GM19455 (cell line): ENCODE measurements at regions not wholly inside any gene's neighbourhood (a gene's known extent, or its start where the extent isn't known, plus 50 kb on each side); places are given as distances from the start of the nearest gene placed in this dataset.
"Not testable (repeated sequence)": the region's sequence is repeated elsewhere in the genome, so short reads cannot be mapped to it uniquely, and the experiment has no call there.

Experiments used
- ATAC-seq: cut with Tn5 transposase; IDR thresholded peaks from one replicate; pipeline ENCODE4 v1.9.1; 2021; ENCODE audit not compliant: unreplicated experiment

DNA sequence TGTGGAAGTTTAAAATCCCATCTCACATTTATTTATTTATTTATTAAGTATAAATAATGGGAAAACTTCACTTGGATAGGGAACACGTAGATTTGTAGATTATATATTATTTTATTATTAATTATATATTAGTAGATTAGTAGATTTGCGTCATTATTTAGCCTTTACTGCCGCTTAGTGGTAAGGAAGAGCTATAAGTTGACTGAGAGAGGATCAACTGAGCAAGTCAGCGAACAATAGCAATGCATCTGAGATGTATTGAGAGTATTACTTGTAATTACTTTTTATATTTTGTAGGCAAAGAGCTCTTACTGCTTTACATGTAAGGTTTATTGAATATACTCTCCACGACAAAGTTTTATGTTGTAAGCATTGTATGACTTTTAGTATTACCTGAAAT is 244.5 kb upstream of the ANKRD30A start:
- ATAC-seq = no peak

DNA sequence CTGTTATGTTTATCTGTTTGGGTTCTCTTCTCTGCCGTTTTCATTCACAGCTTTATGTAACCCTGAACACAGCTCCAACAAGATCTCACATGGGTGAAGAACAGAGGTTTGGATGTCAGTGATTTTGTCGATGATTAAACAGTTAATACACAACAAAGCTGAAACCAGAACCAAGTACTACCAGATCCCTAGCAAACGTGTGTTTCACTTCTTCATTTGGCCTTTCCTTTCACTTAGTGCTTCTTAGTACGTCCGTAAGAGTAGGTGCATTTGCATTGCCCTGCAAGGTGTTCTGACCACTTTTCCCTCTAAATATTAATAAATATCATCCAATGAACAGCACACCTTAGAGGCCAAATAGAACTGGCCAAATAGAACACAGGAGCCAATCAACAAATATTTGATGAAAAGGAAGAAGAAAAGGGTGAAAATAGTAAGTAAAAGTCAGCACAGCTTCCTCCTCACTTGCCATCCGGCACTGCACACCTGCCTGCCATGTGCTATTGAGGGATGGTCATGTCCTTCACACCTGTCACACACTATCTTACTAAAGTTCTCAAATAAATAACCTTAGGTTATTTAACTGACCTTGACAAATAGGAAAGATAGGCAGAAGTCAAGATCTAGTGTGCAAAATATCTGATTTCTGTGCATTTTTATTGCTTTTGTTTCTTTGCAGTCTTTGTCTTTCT is 252.6 kb upstream of the ANKRD30A start:
- ATAC-seq = peak; percentile 55

DNA sequence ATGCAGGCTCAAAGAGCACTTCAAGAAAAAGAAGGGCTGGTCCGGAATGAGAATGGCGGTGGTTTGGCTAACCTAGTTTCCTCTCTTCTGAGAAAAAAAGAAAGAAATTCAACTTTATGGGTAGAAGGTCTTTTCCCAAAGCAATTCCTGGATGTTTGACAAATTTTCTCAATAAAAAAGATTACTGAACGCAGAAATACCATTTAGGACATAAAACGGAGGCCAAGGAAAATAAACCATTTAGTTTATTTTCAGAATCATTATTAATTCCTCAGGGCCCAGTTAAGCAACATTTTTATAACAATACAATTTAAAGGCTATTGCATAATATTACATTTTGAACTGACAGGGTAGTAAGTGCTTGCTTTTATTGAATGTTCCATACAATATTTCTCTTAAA is 284.6 kb upstream of the ANKRD30A start:
- no peak for ATAC-seq

GRCh38 chr10:36837416-36837815 is 288.0 kb upstream of the ANKRD30A start:
- no peak for ATAC-seq

- no peak for ATAC-seq
Observed at GRCh38 chr10:36819781-36820180, 305.6 kb upstream of the ANKRD30A start.

GRCh38 chr10:36817898-36818297 is 307.5 kb upstream of the ANKRD30A start:
- ATAC-seq = no peak

- ATAC-seq = no peak
Observed at GRCh38 chr10:36808625-36809362, 316.6 kb upstream of the ANKRD30A start.

- no peak for ATAC-seq
Observed at GRCh38 chr10:36803229-36803628, 322.2 kb upstream of the ANKRD30A start.

DNA sequence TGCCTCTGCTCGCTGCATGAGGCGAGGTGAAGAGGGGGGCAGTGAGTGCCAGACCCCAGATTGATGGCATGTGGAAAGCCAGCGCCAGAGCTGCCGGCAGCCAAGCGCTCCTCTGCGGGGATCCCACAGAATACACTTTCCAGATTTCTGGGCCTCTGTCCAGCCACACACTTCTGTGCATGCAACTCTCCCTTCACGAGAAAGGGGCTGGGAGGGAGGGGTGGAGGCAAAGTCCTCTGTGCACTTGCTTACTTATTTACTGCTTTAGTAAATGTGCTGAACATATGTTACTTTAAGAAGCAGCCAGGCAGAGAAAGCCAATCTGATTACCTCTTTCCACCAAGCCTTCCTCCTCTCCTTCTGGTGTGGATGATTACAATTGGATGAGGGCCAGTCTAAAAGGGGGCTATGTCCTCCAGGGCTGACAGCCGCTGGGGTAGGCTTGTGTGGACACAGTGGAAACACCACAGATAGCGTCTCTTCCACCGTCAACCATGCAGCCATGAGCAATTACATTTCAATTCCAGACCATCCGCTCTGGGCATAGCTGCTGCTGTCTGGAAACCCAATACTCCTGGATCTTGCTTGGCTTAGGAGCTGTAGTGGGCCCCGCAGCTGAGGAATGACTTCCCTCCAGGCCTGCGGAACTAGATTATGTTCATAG is 322.8 kb upstream of the ANKRD30A start:
- no peak for ATAC-seq

GRCh38 chr10:36801660-36802059 is 323.7 kb upstream of the ANKRD30A start:
- ATAC-seq = no peak

GRCh38 chr10:36794981-36795380 is 330.4 kb upstream of the ANKRD30A start:
- ATAC-seq = no peak

GRCh38 chr10:36789974-36790373 is 335.4 kb upstream of the ANKRD30A start:
- no peak for ATAC-seq

DNA sequence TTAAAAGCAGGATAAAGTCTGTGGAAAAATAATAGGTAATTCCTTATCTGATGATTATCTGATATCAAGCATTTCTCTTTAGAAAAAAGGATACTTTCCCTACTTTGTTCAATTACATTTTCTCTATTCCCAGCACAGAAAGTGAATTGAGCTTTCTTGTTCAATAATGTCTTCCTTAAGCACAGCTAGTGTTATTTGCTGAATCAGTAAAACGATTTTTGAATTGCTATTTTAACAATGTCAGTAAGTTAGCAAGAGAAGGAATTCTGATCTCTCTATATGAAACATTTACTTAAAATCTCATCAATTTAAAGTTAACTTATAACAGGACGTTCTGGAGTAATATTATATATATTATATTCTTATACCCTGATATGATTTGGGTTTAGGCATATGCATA is 337.2 kb upstream of the ANKRD30A start:
- no peak for ATAC-seq

DNA sequence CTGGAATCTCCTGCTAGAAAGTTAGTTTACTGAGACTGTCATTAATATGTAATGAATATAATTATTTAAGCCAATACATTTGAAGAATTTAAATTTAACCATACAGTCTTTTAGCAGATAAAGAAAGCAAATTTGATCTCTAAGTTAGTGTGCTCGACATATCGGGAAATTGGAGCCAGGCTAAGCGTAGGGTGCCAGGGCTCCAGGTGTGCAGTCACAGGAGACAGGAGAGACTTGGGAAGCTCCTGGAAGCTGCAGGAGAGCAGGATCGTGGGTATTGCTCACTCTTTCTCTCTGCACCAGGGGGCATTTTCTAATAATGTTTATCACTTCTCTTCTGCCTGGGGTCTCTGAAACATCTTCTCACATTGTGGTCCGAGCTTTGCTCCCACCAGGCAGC is 342.0 kb upstream of the ANKRD30A start:
- ATAC-seq = no peak

DNA sequence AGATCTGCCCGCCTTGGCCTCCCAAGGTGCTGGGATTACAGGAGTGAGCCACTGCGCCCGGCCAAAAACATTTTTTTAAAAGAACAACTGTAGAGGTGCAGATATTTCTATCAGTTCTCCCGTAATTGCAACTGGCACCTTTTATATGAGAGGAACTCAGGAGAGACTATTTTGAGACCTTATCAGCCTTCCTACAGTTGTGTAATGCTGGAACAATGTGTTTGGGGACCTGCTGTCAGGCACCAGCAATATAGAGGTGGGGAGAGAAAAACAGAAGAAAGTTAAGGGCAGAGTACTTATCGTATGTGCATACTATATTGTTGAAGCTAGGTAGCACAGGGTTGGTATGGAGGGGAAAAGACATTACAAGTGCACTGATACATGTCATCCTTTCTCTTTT is 343.8 kb upstream of the ANKRD30A start:
- no peak for ATAC-seq

GRCh38 chr10:36780158-36780557 is 345.2 kb upstream of the ANKRD30A start:
- no peak for ATAC-seq

DNA sequence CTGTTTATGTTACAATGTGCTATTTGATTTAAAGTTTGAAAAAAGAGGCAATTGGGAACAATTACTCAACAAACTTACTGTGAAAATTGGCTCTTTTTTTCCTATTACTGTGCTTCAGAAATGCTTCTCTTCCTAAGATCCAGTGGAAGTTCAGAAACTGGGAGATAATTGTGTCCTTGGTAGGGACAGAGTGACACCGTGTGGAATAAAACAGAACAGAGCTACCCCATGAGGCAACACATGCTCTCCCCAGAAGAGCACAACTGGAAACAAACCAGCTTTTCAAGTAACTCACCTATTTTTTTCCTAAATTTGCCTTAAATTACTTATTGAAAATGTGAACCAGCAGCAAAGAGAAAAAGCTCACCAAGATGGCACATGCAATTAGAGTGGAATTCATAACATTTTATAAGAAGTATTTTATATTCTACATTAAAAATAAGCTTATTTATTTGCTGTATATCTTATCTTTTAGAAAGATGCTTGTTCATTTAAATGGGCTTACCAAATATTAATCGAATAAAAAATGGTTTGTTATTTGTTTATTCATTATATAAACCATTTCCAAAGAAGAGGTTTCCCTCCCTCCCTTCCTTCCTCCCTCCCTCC is 346.1 kb upstream of the ANKRD30A start:
- ATAC-seq = no peak

DNA sequence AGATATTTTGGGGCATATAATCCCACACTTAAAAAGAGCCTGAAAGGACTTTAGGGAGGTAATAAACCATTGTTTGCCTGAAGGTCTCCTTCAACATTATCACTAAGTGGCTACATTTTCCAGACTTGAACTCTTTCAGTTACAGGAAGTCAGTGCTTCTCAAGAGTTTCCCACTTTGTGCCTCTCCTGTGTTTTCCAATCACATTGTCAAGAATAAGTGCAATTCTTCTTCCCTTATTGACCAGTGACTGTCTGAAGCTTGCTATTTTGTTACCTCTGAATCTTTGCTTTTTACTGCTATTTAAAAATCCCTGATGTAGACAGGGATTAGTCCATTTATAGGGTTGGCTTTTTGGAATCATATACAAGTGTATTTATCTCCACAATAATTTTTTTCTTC is 346.7 kb upstream of the ANKRD30A start:
- ATAC-seq = no peak

- no peak for ATAC-seq
Observed at GRCh38 chr10:36773652-36774051, 351.7 kb upstream of the ANKRD30A start.

DNA sequence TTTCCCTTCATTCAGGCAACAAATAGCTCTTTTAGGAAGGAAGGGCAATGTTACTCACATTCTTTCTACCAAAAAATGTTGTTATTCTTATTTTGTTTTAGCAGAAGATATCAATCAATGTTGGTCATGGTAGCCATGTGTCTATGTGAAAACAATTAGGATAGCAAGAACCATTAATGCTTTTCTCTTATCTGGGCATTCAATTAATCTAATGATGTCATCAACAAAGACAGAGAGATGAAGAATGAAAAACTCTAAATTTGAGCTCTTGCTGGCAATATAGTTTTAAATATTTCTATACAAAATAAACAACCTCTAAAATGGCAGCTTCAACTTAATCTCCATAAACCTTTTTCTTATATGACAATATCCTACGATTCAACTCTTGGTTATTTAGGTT is 353.7 kb upstream of the ANKRD30A start:
- no peak for ATAC-seq

GRCh38 chr10:36769741-36770140 is 355.7 kb upstream of the ANKRD30A start:
- not testable (repeated sequence) for ATAC-seq

GRCh38 chr10:36766940-36767339 is 358.5 kb upstream of the ANKRD30A start:
- ATAC-seq = no peak
